ENCODE measurements at regions not wholly inside any gene's neighbourhood (a gene's known extent, or its start where the extent isn't known, plus 50 kb on each side); places are given as distances from the start of the nearest gene placed in this dataset.

- no peak for DNase-seq (ENCODE audit: low spot score in 2 of 2)
- H3K9me3 ChIP-seq = no peaks in the 10 kb centered on the region
- no peaks in the 10 kb centered on the region for H3K36me3 ChIP-seq
- no peak overlapping the region for H3K4me3 ChIP-seq
- H3K27ac ChIP-seq = no peak overlapping the region
- no peaks in the 10 kb centered on the region for H3K4me1 ChIP-seq
- H3K27me3 ChIP-seq = no peaks in the 10 kb centered on the region
- intact Hi-C loops (cut with DNase I) = no loop called here
- TF ChIP-seq CTCF (IDR thresholded peaks at IDR 0.05) = no peak
Measured at GRCh38 chr2:14350856-14351255, 281.7 kb upstream of the LRATD1 start.

GRCh38 chr2:14352067-14352466 is 280.4 kb upstream of the LRATD1 start:
- Histone ChIP-seq H3K4me3 (no peak overlapping the region), H3K4me1 (no peaks in the 10 kb centered on the region), H3K9me3 (no peaks in the 10 kb centered on the region), H3K36me3 (no peaks in the 10 kb centered on the region), H3K27ac (no peak overlapping the region), H3K27me3 (no peaks in the 10 kb centered on the region)
- no peak for DNase-seq (ENCODE audit: low spot score in 2 of 2)
- no peak for TF ChIP-seq CTCF (IDR thresholded peaks at IDR 0.05)
- intact Hi-C loops (cut with DNase I) = no loop called here

- H3K27me3 ChIP-seq = no peaks in the 10 kb centered on the region
Measured at GRCh38 chr2:14354231-14354630, 278.3 kb upstream of the LRATD1 start.

GRCh38 chr2:14355102-14355501 is 277.4 kb upstream of the LRATD1 start:
- intact Hi-C loops (cut with DNase I) = no loop called here
- H3K27ac ChIP-seq = no peak overlapping the region
- DNase-seq (ENCODE audit: low spot score in 2 of 2) = no peak
- H3K27me3 ChIP-seq = no peaks in the 10 kb centered on the region
- H3K36me3 ChIP-seq = no peaks in the 10 kb centered on the region
- H3K4me1 ChIP-seq = no peaks in the 10 kb centered on the region
- H3K9me3 ChIP-seq = no peaks in the 10 kb centered on the region
- H3K4me3 ChIP-seq = no peak overlapping the region
- TF ChIP-seq CTCF (IDR thresholded peaks at IDR 0.05) = no peak

More at GRCh38 chr2:14354231-14354630, 278.3 kb upstream of the LRATD1 start:
- H3K4me3 ChIP-seq = no peak overlapping the region
- no peaks in the 10 kb centered on the region for H3K4me1 ChIP-seq
- H3K36me3 ChIP-seq = no peaks in the 10 kb centered on the region
- intact Hi-C loops (cut with DNase I) = no loop called here
- no peak overlapping the region for H3K27ac ChIP-seq
- DNase-seq (ENCODE audit: low spot score in 2 of 2) = no peak
- TF ChIP-seq CTCF (IDR thresholded peaks at IDR 0.05) = no peak
- no peaks in the 10 kb centered on the region for H3K9me3 ChIP-seq

GRCh38 chr2:14358339-14358738 is 274.2 kb upstream of the LRATD1 start:
- intact Hi-C loops (cut with DNase I) = no loop called here
- Histone ChIP-seq H3K36me3 (no peaks in the 10 kb centered on the region), H3K27me3 (no peaks in the 10 kb centered on the region), H3K4me1 (no peaks in the 10 kb centered on the region), H3K9me3 (no peaks in the 10 kb centered on the region), H3K4me3 (no peak overlapping the region), H3K27ac (no peak overlapping the region)
- DNase-seq (ENCODE audit: low spot score in 2 of 2) = no peak
- no peak for TF ChIP-seq CTCF (IDR thresholded peaks at IDR 0.05)

- no peak for DNase-seq (ENCODE audit: low spot score in 2 of 2)
- Histone ChIP-seq H3K27me3 (no peaks in the 10 kb centered on the region), H3K4me1 (no peaks in the 10 kb centered on the region), H3K36me3 (no peaks in the 10 kb centered on the region), H3K27ac (no peak overlapping the region), H3K4me3 (no peak overlapping the region), H3K9me3 (no peaks in the 10 kb centered on the region)
- TF ChIP-seq CTCF (IDR thresholded peaks at IDR 0.05) = no peak
- intact Hi-C loops (cut with DNase I) = no loop called here
Measured at GRCh38 chr2:14358774-14359173, 273.7 kb upstream of the LRATD1 start.
